Fibroblast of lung (primary cell): ENCODE measurements at regions not wholly inside any gene's neighbourhood (a gene's known extent, or its start where the extent isn't known, plus 50 kb on each side); places are given as distances from the start of the nearest gene placed in this dataset.

Source experiments
- DNase-seq, 2 donors: peaks; one replicate each; pipeline versions ENCODE4 v3.0.0 to v3.0.0-alpha.2; 2010; ENCODE audit warnings: low read depth in 2 of 2
- H2AFZ ChIP-seq: 2 replicates; pipeline ENCODE4 v1.5.1; 2012; ENCODE audit warnings: low read length, control low read depth, inconsistent platforms
- H3K27ac ChIP-seq: 2 replicates; pipeline ENCODE4 v1.5.1; 2011; ENCODE audit warnings: low read length, control low read depth; ENCODE audit not compliant: insufficient read depth
- H3K27me3 ChIP-seq: 2 replicates; pipeline ENCODE4 v1.5.1; 2011; ENCODE audit warnings: mild to moderate bottlenecking, low read length; ENCODE audit not compliant: control insufficient read depth, insufficient read depth
- H3K36me3 ChIP-seq: 2 replicates; pipeline ENCODE4 v1.5.1; 2011; ENCODE audit warnings: low read length; ENCODE audit not compliant: control insufficient read depth, insufficient read depth
- H3K4me1 ChIP-seq: 2 replicates; pipeline ENCODE4 v1.5.1; 2011; ENCODE audit warnings: low read length; ENCODE audit not compliant: control insufficient read depth, insufficient read depth; ENCODE audit errors: extremely low read depth
- H3K4me2 ChIP-seq: 2 replicates; pipeline ENCODE4 v1.5.1; 2011; ENCODE audit warnings: low read length, control low read depth; ENCODE audit not compliant: insufficient read depth; ENCODE audit errors: extremely low read depth
- H3K4me3 ChIP-seq, 4 experiments: fragments of 200-600 bp in 1 of 4; sonication (generic) in 1 of 4; replicated peaks in 1 of 4; 2 replicates each; pipeline ENCODE4 v1.5.1; 2011 to 2016; ENCODE audit warnings: low read length in 4 of 4, low read depth in 3 of 4, mild to moderate bottlenecking in 3 of 4, control low read depth in 2 of 4, inconsistent platforms in 1 of 4, mixed read lengths in 1 of 4; ENCODE audit not compliant: insufficient read depth in 1 of 4; ENCODE audit errors: control extremely low read depth in 1 of 4
- H3K79me2 ChIP-seq: 2 replicates; pipeline ENCODE4 v1.5.1; 2012; ENCODE audit warnings: mild to moderate bottlenecking, low read length, inconsistent platforms; ENCODE audit not compliant: control insufficient read depth, insufficient read depth
- H3K9ac ChIP-seq: 2 replicates; pipeline ENCODE4 v1.5.1; 2011; ENCODE audit warnings: mild to moderate bottlenecking, low read length, control low read depth; ENCODE audit not compliant: insufficient read depth
- H3K9me3 ChIP-seq: 2 replicates; pipeline ENCODE4 v1.5.1; 2012; ENCODE audit warnings: low read depth, low read length; ENCODE audit not compliant: control insufficient read depth, insufficient read depth
- H4K20me1 ChIP-seq: 2 replicates; pipeline ENCODE4 v1.5.1; 2011; ENCODE audit warnings: low read length; ENCODE audit not compliant: control insufficient read depth, insufficient read depth; ENCODE audit errors: extremely low read depth
- EZH2 ChIP-seq: IDR thresholded peaks from 2 replicates; pipeline ENCODE4 v1.5.1; 2012; ENCODE audit warnings: low read length, control low read depth, mild to moderate bottlenecking; ENCODE audit errors: missing control alignments
- TF ChIP-seq, protein P1 (sequence below), 2 donors: IDR thresholded peaks in 1 of 2; conservative IDR thresholded peaks in 1 of 2; 1 replicate in 1 of 2; 2 replicates in 1 of 2; pipeline ENCODE4 v1.5.1; 2011 to 2012; ENCODE audit warnings: low read length in 2 of 2, control low read depth in 1 of 2, inconsistent platforms in 1 of 2, low read depth in 1 of 2, mild to moderate bottlenecking in 1 of 2

DNA sequence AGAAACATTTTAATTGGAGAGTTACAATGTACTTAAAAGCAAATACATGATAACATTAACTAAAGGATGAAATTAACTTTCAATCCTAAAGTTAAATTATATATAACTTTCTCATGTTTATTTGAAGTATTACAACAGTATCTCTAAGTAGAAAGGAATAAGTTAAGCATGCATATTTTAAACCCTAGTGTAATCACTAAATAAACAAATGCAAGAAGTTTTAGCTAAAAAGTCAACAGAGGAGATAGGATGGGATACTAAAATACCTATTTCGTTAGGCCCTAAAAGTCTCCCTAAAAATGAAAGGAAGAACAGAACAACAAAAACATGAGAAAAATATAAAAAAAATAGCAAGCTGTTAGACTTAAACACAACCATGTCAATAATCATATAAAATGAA is 361.3 kb upstream of the THBS1 start:
- Histone ChIP-seq H3K4me3 (no peak overlapping the region), H3K79me2 (no peaks in the 10 kb centered on the region), H4K20me1 (no peaks in the 10 kb centered on the region), H3K9ac (no peak overlapping the region), H3K9me3 (no peaks in the 10 kb centered on the region), H3K4me1 (no peaks in the 10 kb centered on the region), H3K27me3 (no peaks in the 10 kb centered on the region), H3K27ac (no peak overlapping the region), H3K4me2 (no peak overlapping the region), H2AFZ (no peak overlapping the region), H3K36me3 (no peaks in the 10 kb centered on the region)
- no peak for TF ChIP-seq EZH2
- DNase-seq, result no peak

DNA sequence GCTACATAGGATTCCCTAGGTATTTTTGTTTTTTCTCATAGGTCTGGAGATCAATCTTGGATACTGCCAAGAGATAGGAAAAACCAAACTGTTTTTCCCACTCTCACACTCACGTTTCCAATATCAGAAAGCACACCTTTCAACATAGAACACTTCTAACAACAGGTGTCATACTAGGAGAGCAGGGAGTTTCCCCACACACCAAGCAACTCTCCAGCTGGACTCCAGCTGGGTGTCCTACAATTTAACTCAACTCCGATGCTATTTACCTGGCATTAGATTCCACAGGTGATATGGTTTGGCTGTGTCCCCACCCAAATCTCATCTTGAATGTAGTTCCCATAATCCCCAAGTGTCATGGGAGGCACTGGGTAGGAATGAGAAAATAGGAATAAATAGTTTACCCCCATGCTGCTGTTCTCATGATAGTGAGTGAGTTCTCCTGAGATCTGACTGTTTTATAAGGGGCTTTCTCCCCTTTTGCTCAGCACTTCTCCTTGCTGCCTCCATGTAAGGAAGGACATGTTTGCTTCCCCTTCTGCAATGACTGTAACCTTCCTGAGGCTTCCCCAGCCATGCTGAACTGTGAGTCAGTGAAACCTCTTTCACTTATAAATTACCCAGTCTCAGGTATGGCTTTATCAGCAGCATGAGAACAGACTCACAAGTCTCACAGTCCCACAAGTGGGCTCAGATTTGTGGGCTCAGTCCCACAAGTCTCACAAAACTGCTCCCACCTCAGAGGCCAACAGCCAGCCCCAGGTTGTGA is 354.5 kb upstream of the THBS1 start:
- H3K27ac ChIP-seq, result no peak overlapping the region
- peaks cover 4% of the 10 kb centered on the region for H3K4me1 ChIP-seq
- H3K9me3 ChIP-seq, result no peaks in the 10 kb centered on the region
- H3K4me3 ChIP-seq, result no peak overlapping the region
- DNase-seq, result no peak
- no peaks in the 10 kb centered on the region for H3K27me3 ChIP-seq
- H3K79me2 ChIP-seq, result no peaks in the 10 kb centered on the region
- TF ChIP-seq EZH2, result no peak
- TF ChIP-seq, protein P1, sequence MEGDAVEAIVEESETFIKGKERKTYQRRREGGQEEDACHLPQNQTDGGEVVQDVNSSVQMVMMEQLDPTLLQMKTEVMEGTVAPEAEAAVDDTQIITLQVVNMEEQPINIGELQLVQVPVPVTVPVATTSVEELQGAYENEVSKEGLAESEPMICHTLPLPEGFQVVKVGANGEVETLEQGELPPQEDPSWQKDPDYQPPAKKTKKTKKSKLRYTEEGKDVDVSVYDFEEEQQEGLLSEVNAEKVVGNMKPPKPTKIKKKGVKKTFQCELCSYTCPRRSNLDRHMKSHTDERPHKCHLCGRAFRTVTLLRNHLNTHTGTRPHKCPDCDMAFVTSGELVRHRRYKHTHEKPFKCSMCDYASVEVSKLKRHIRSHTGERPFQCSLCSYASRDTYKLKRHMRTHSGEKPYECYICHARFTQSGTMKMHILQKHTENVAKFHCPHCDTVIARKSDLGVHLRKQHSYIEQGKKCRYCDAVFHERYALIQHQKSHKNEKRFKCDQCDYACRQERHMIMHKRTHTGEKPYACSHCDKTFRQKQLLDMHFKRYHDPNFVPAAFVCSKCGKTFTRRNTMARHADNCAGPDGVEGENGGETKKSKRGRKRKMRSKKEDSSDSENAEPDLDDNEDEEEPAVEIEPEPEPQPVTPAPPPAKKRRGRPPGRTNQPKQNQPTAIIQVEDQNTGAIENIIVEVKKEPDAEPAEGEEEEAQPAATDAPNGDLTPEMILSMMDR (conservative IDR thresholded peaks at IDR 0.05 in 1 of 2, IDR thresholded peaks at IDR 0.05 in 1 of 2; ENCODE audit: low read depth in 1 of 2, low read length in 2 of 2), result no peak
- no peak overlapping the region for H2AFZ ChIP-seq
- no peaks in the 10 kb centered on the region for H3K36me3 ChIP-seq
- no peak overlapping the region for H3K4me2 ChIP-seq
- H4K20me1 ChIP-seq, result no peaks in the 10 kb centered on the region
- no peak overlapping the region for H3K9ac ChIP-seq

DNA sequence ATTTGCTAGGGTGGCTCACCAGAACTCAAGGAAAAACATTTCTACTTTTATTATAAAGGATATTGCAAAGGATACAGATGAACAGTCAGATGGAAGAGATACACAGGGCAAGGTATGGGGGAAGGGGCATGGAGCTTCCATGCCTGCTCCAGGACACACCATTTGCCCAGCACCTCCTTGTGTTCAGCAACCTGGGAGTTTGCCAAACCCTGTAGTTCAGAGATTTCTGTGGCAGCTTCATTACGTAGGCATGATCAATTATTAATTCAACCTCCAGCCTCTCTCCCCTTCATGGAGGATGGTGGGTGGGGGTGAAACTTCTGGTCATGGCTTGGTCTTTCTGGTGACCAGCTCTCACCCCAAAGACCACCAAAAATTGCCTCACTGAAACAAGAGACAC is 353.9 kb upstream of the THBS1 start:
- H3K4me1 ChIP-seq, result peaks cover 9% of the 10 kb centered on the region
- no peak for TF ChIP-seq EZH2
- TF ChIP-seq, protein P1 (conservative IDR thresholded peaks at IDR 0.05 in 1 of 2, IDR thresholded peaks at IDR 0.05 in 1 of 2; ENCODE audit: low read depth in 1 of 2, low read length in 2 of 2), result no peak
- no peak overlapping the region for H3K9ac ChIP-seq

More for the DNA sequence above, 353.9 kb upstream of the THBS1 start:
- no peaks in the 10 kb centered on the region for H3K36me3 ChIP-seq
- DNase-seq, result no peak
- H4K20me1 ChIP-seq, result no peaks in the 10 kb centered on the region
- H3K79me2 ChIP-seq, result no peaks in the 10 kb centered on the region
- no peaks in the 10 kb centered on the region for H3K9me3 ChIP-seq
- H3K4me2 ChIP-seq, result no peak overlapping the region
- no peak overlapping the region for H2AFZ ChIP-seq
- no peaks in the 10 kb centered on the region for H3K27me3 ChIP-seq
- no peak overlapping the region for H3K27ac ChIP-seq
- H3K4me3 ChIP-seq, result no peak overlapping the region
